Osteoblast (primary cell): ENCODE measurements at regions not wholly inside any gene's neighbourhood (a gene's known extent, or its start where the extent isn't known, plus 50 kb on each side); places are given as distances from the start of the nearest gene placed in this dataset.

Source experiments
- DNase-seq: peaks from one replicate; pipeline ENCODE4 v3.0.0; 2011; ENCODE audit warnings: low spot score, mixed read lengths; ENCODE audit not compliant: insufficient read length; ENCODE audit errors: missing footprints
- H2AFZ ChIP-seq: 2 replicates; pipeline ENCODE4 v1.6.0; 2011; ENCODE audit warnings: mild to moderate bottlenecking, low read length
- H3K27ac ChIP-seq: 2 replicates; pipeline ENCODE4 v1.5.1; 2011; ENCODE audit warnings: mild to moderate bottlenecking, low read depth, low read length, moderate library complexity
- H3K27me3 ChIP-seq: 2 replicates; pipeline ENCODE4 v1.6.0; 2012; ENCODE audit warnings: mild to moderate bottlenecking, control low read depth, inconsistent platforms, low read length, moderate library complexity; ENCODE audit not compliant: insufficient read depth
- H3K36me3 ChIP-seq: 2 replicates; pipeline ENCODE4 v1.5.1; 2011; ENCODE audit warnings: mild to moderate bottlenecking, low read length, control low read depth, moderate library complexity; ENCODE audit not compliant: insufficient read depth
- H3K4me1 ChIP-seq: 2 replicates; pipeline ENCODE4 v1.5.1; 2011; ENCODE audit warnings: mild to moderate bottlenecking, low read length, control low read depth, moderate library complexity; ENCODE audit not compliant: insufficient read depth
- H3K4me2 ChIP-seq: 2 replicates; pipeline ENCODE4 v1.6.0; 2011; ENCODE audit warnings: mild to moderate bottlenecking, low read length; ENCODE audit not compliant: insufficient read depth
- H3K4me3 ChIP-seq: fragments of 200-600 bp; sonication (generic); 3 replicates; pipeline ENCODE4 v1.5.1; 2012; ENCODE audit warnings: mild to moderate bottlenecking, low read length, inconsistent platforms; ENCODE audit not compliant: insufficient read depth
- H3K79me2 ChIP-seq: 2 replicates; pipeline ENCODE4 v1.6.0; 2012; ENCODE audit warnings: mild to moderate bottlenecking, low read length, control low read depth, inconsistent platforms; ENCODE audit not compliant: insufficient read depth
- H3K9me3 ChIP-seq: 2 replicates; pipeline ENCODE4 v1.5.1; 2011; ENCODE audit warnings: low read depth, low read length, control low read depth
- H4K20me1 ChIP-seq: 2 replicates; pipeline ENCODE4 v1.6.0; 2012; ENCODE audit warnings: mild to moderate bottlenecking, low read length, control low read depth; ENCODE audit not compliant: insufficient read depth
- CTCF ChIP-seq: IDR thresholded peaks from 2 replicates; pipeline ENCODE4 v1.5.1; 2011; ENCODE audit warnings: mild to moderate bottlenecking, low read depth, low read length, moderate library complexity; ENCODE audit errors: extremely low read depth

GRCh38 chr7:98541101-98541500 is 76.0 kb upstream of the NPTX2 start:
- H3K27ac ChIP-seq: no peak overlapping the region
- no peak overlapping the region for H3K4me3 ChIP-seq
- no peak for TF ChIP-seq CTCF
- H3K79me2 ChIP-seq: no peaks in the 10 kb centered on the region
- H4K20me1 ChIP-seq: no peaks in the 10 kb centered on the region
- no peaks in the 10 kb centered on the region for H3K9me3 ChIP-seq
- H3K27me3 ChIP-seq: no peaks in the 10 kb centered on the region
- no peak overlapping the region for H3K4me2 ChIP-seq
- no peak overlapping the region for H2AFZ ChIP-seq
- no peak for DNase-seq
- H3K4me1 ChIP-seq: no peaks in the 10 kb centered on the region
- H3K36me3 ChIP-seq: no peaks in the 10 kb centered on the region

- no peak for TF ChIP-seq CTCF
- no peak overlapping the region for H2AFZ ChIP-seq
- H3K9me3 ChIP-seq: no peaks in the 10 kb centered on the region
- H3K4me2 ChIP-seq: no peak overlapping the region
- no peaks in the 10 kb centered on the region for H3K27me3 ChIP-seq
- no peak for DNase-seq
- no peak overlapping the region for H3K4me3 ChIP-seq
- no peak overlapping the region for H3K27ac ChIP-seq
- H3K4me1 ChIP-seq: no peaks in the 10 kb centered on the region
- no peaks in the 10 kb centered on the region for H4K20me1 ChIP-seq
- no peaks in the 10 kb centered on the region for H3K36me3 ChIP-seq
- no peaks in the 10 kb centered on the region for H3K79me2 ChIP-seq
Measured at GRCh38 chr7:98539865-98540264, 77.2 kb upstream of the NPTX2 start.

GRCh38 chr7:98536803-98537202 is 80.3 kb upstream of the NPTX2 start:
- Histone ChIP-seq H3K27me3 (no peaks in the 10 kb centered on the region), H3K4me3 (no peak overlapping the region), H3K36me3 (no peaks in the 10 kb centered on the region), H3K4me2 (no peak overlapping the region), H2AFZ (no peak overlapping the region), H3K27ac (no peak overlapping the region), H3K4me1 (no peaks in the 10 kb centered on the region), H3K9me3 (no peaks in the 10 kb centered on the region), H3K79me2 (no peaks in the 10 kb centered on the region), H4K20me1 (no peaks in the 10 kb centered on the region)
- DNase-seq: no peak
- no peak for TF ChIP-seq CTCF

- H3K36me3 ChIP-seq: no peaks in the 10 kb centered on the region
Measured at GRCh38 chr7:98534493-98534892, 82.6 kb upstream of the NPTX2 start.

More at GRCh38 chr7:98534493-98534892, 82.6 kb upstream of the NPTX2 start:
- H3K27me3 ChIP-seq: no peaks in the 10 kb centered on the region
- no peak overlapping the region for H2AFZ ChIP-seq
- no peaks in the 10 kb centered on the region for H3K79me2 ChIP-seq
- peak; percentile 52 for DNase-seq
- no peaks in the 10 kb centered on the region for H3K4me1 ChIP-seq
- H3K4me2 ChIP-seq: no peak overlapping the region
- no peaks in the 10 kb centered on the region for H4K20me1 ChIP-seq
- H3K27ac ChIP-seq: no peak overlapping the region
- TF ChIP-seq CTCF: no peak
- H3K4me3 ChIP-seq: no peak overlapping the region
- H3K9me3 ChIP-seq: no peaks in the 10 kb centered on the region
